HG02678 (cell line): ENCODE measurements at regions not wholly inside any gene's neighbourhood (a gene's known extent, or its start where the extent isn't known, plus 50 kb on each side); places are given as distances from the start of the nearest gene placed in this dataset.

Source experiments
- ATAC-seq: cut with Tn5 transposase; IDR thresholded peaks from one replicate; pipeline ENCODE4 v1.9.1; 2021; ENCODE audit warnings: mild to moderate bottlenecking, moderate library complexity; ENCODE audit not compliant: unreplicated experiment

- no peak for ATAC-seq
Observed at GRCh38 chr6:104579310-104579863, 280.3 kb downstream of the HACE1 start.

- no peak for ATAC-seq
Observed at GRCh38 chr6:104575536-104575935, 284.2 kb downstream of the HACE1 start.

- ATAC-seq, result no peak
Observed at GRCh38 chr6:104574135-104574750, 285.5 kb downstream of the HACE1 start.

GRCh38 chr6:104573350-104573749 lies 286.4 kb downstream of the HACE1 start:
- no peak for ATAC-seq

- no peak for ATAC-seq
Observed at GRCh38 chr6:104572901-104573300, 286.8 kb downstream of the HACE1 start.

GRCh38 chr6:104566411-104566810 lies 293.3 kb downstream of the HACE1 start:
- ATAC-seq, result no peak

GRCh38 chr6:104563306-104563705 lies 296.4 kb downstream of the HACE1 start:
- no peak for ATAC-seq

- ATAC-seq, result no peak
Observed at GRCh38 chr6:104559435-104560202, 300.1 kb downstream of the HACE1 start.

- no peak for ATAC-seq
Observed at GRCh38 chr6:104558746-104559145, 301.0 kb downstream of the HACE1 start.

GRCh38 chr6:104548297-104548696 lies 311.4 kb downstream of the HACE1 start:
- ATAC-seq, result no peak

GRCh38 chr6:104541411-104541810 lies 318.3 kb downstream of the HACE1 start:
- ATAC-seq, result no peak

GRCh38 chr6:104540743-104541142 lies 319.0 kb downstream of the HACE1 start:
- no peak for ATAC-seq

- no peak for ATAC-seq
Observed at GRCh38 chr6:104539173-104539572, 320.5 kb downstream of the HACE1 start.

GRCh38 chr6:104537872-104538271 lies 321.8 kb downstream of the HACE1 start:
- no peak for ATAC-seq

- ATAC-seq, result no peak
Observed at GRCh38 chr6:104537180-104537579, 322.5 kb downstream of the HACE1 start.

GRCh38 chr6:104532462-104532861 lies 327.3 kb downstream of the HACE1 start:
- ATAC-seq, result no peak

GRCh38 chr6:104531646-104532045 lies 328.1 kb downstream of the HACE1 start:
- ATAC-seq, result no peak

- ATAC-seq, result no peak
Observed at GRCh38 chr6:104527761-104528415, 331.8 kb downstream of the HACE1 start.

GRCh38 chr6:104527311-104527710 lies 332.4 kb downstream of the HACE1 start:
- no peak for ATAC-seq

- no peak for ATAC-seq
Observed at GRCh38 chr6:104526376-104526775, 333.3 kb downstream of the HACE1 start.

- peak; percentile 99 for ATAC-seq
Observed at GRCh38 chr6:104525677-104526322, 333.9 kb downstream of the HACE1 start.
